Spleen (tissue), 11 donors: ENCODE measurements at regions not wholly inside any gene's neighbourhood (a gene's known extent, or its start where the extent isn't known, plus 50 kb on each side); places are given as distances from the start of the nearest gene placed in this dataset.
A peak's percentile ranks its signal among the peaks of the same experiment; 100 is the strongest.

Experiments
- DNase-seq: peaks from one replicate; pipeline ENCODE4 v3.0.0-alpha.2; 2020
- H3K27ac ChIP-seq, 8 donors: fragments of 200-600 bp; sonication (generic) in 7 of 8; 1 replicate in 4 of 8; 2 replicates in 4 of 8; pipeline versions ENCODE4 v1.5.0 to v1.8.0; 2016 to 2021; ENCODE audit warnings: inconsistent platforms in 4 of 8, mild to moderate bottlenecking in 4 of 8, moderate library complexity in 1 of 8
- H3K27me3 ChIP-seq, 7 donors: fragments of 200-600 bp; sonication (generic) in 6 of 7; replicated peaks in 1 of 7; 1 replicate in 4 of 7; 2 replicates in 3 of 7; pipeline versions ENCODE4 v1.5.0 to v1.8.0; 2016 to 2021; ENCODE audit warnings: inconsistent platforms in 3 of 7, mild to moderate bottlenecking in 1 of 7
- H3K36me3 ChIP-seq, 6 donors: fragments of 200-600 bp; sonication (generic) in 5 of 6; 1 replicate in 4 of 6; 2 replicates in 2 of 6; pipeline versions ENCODE4 v1.5.0 to v1.8.0; 2016 to 2021; ENCODE audit warnings: inconsistent platforms in 2 of 6
- H3K4me1 ChIP-seq, 6 donors: fragments of 200-600 bp; sonication (generic) in 5 of 6; 1 replicate in 3 of 6; 2 replicates in 3 of 6; pipeline versions ENCODE4 v1.5.0 to v1.8.0; 2016 to 2021; ENCODE audit warnings: inconsistent platforms in 3 of 6
- H3K4me3 ChIP-seq, 8 donors: fragments of 200-600 bp; sonication (generic) in 7 of 8; 1 replicate in 4 of 8; 2 replicates in 4 of 8; pipeline versions ENCODE4 v1.5.0 to v1.8.0; 2016 to 2021; ENCODE audit warnings: inconsistent platforms in 4 of 8, mild to moderate bottlenecking in 4 of 8, moderate library complexity in 2 of 8
- H3K9me3 ChIP-seq, 8 donors: fragments of 200-600 bp; sonication (generic) in 7 of 8; 1 replicate in 4 of 8; 2 replicates in 4 of 8; pipeline versions ENCODE4 v1.5.0 to v1.8.0; 2016 to 2021; ENCODE audit warnings: inconsistent platforms in 4 of 8
- POLR2A ChIP-seq, 3 donors: fragments of 450-650 bp; IDR thresholded peaks; one replicate each; pipeline ENCODE4 v1.5.1; 2017; ENCODE audit warnings: antibody characterized with exemption in 3 of 3, mild to moderate bottlenecking in 1 of 3
- POLR2AphosphoS5 ChIP-seq, 3 donors: sonication (generic); formaldehyde crosslinking; IDR thresholded peaks; one replicate each; pipeline ENCODE4 v1.5.1; 2017; ENCODE audit warnings: antibody characterized with exemption in 3 of 3
- WGBS, 5 donors: extraction: QIAGEN DNeasy Blood & Tissue Kit in 3 of 5; methylation state at CpG; one replicate each; pipeline versions ENCODE4 v1.1.5 to v1.1.7; 2013 to 2018; 5-methylcytosine and 5-hydroxymethylcytosine counted together
- intact Hi-C: fragments of 100-400 bp; cut with DNase I; formaldehyde crosslinking; loops from one replicate; pipeline ENCODE4 v1.15.0; 2023; ENCODE audit warnings: low total_unique reads
- TF ChIP-seq, protein P1 (sequence below), 11 experiments: fragments of 200-600 bp in 7 of 11; fragments of 450-650 bp in 4 of 11; sonication (generic) in 4 of 11; IDR thresholded peaks in 8 of 11; conservative IDR thresholded peaks in 3 of 11; 1 replicate in 7 of 11; 2 replicates in 4 of 11; pipeline versions ENCODE4 v1.4.0 to v1.8.0; 2016 to 2021; ENCODE audit warnings: antibody characterized with exemption in 11 of 11, inconsistent platforms in 4 of 11, mild to moderate bottlenecking in 1 of 11
- donor health status: healthy with polysubstance abuse.
- donor health status: DM: no; HTN: no; CAD: no; lungs with moderate emphysema.
- donor health status: DM: no; HTN: no; CAD: no.
- donor health status: Bipolar disorder and iron deficiency.
- donor health status: healthy.
- donor health status: DM: no; HTN: no; CAD: no.
- donor health status: DM: yes; HTN: yes; CAD: no.

DNA sequence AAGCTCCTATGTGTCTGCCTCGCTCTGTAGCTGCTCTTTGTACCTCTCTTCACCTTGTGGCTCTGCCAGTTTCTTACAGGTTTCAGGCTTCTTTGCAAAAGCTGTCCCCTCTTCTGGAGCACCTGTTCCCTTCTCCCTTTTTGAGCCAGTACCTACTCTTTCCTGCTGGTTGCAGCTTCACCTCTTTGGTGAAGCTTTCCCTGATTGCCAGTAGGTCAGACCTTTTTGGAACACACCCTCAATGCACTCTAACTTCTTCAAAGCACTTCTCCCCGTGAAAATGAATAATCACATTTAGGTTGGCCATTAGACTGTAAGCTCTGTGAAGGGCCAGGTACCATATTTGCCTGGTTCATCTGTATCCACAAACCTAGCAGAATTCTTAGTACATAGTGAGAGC is 60.3 kb downstream of the BHLHE40 start:
- intact Hi-C loops = no loop called here
- Histone ChIP-seq H3K36me3 (no peaks in the 10 kb centered on the region), H3K4me1 (peaks cover 0 to 42% (median 7%) of the 10 kb centered on the region in 6 donors), H3K9me3 (no peaks in the 10 kb centered on the region), H3K27me3 (no peaks in the 10 kb centered on the region), H3K27ac (no peak overlapping the region), H3K4me3 (no peak overlapping the region)
- TF ChIP-seq, protein P1, sequence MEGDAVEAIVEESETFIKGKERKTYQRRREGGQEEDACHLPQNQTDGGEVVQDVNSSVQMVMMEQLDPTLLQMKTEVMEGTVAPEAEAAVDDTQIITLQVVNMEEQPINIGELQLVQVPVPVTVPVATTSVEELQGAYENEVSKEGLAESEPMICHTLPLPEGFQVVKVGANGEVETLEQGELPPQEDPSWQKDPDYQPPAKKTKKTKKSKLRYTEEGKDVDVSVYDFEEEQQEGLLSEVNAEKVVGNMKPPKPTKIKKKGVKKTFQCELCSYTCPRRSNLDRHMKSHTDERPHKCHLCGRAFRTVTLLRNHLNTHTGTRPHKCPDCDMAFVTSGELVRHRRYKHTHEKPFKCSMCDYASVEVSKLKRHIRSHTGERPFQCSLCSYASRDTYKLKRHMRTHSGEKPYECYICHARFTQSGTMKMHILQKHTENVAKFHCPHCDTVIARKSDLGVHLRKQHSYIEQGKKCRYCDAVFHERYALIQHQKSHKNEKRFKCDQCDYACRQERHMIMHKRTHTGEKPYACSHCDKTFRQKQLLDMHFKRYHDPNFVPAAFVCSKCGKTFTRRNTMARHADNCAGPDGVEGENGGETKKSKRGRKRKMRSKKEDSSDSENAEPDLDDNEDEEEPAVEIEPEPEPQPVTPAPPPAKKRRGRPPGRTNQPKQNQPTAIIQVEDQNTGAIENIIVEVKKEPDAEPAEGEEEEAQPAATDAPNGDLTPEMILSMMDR (IDR thresholded peaks at IDR 0.05 in 8 of 11, conservative IDR thresholded peaks at IDR 0.05 in 3 of 11) = no peak
- TF ChIP-seq POLR2A (IDR thresholded peaks at IDR 0.05) (no peak), POLR2AphosphoS5 (IDR thresholded peaks at IDR 0.05) (no peak)
- DNase-seq = no peak
- WGBS, 5 donors = 89 to 95% (median 91%) methylated on average over 2 of the region's 2 CpGs

GRCh38 chr3:5041315-5041714 is 62.1 kb downstream of the BHLHE40 start:
- intact Hi-C loops = no loop called here
- TF ChIP-seq POLR2AphosphoS5 (IDR thresholded peaks at IDR 0.05) = no peak
- TF ChIP-seq POLR2A (IDR thresholded peaks at IDR 0.05) = no peak
- TF ChIP-seq, protein P1 (IDR thresholded peaks at IDR 0.05 in 8 of 11, conservative IDR thresholded peaks at IDR 0.05 in 3 of 11) = no peak
- WGBS, 5 donors = 59 to 97% (median 73%) methylated on average over 4 of the region's 4 CpGs

DNA sequence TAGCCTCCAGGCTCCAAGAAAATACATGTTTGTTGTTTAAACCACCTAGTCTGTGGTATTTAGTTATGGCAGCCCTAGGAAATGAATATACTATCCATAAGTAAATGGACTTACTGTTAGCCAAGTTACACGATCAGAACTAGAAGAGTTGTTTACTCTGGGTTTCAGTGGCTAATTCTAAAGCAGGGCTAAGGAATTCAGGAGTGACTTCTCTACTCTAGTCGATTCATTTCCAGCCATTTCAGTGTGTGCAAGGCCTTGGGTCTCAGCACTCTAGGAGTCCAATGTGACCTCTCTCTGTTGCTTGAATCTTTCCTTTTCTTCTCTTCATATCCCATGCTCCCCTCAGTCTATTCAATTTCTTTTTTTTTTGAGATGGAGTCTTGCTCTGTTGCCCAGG is 66.7 kb downstream of the BHLHE40 start:
- H3K27ac ChIP-seq = no peak overlapping the region
- no peak overlapping the region for H3K4me3 ChIP-seq
- intact Hi-C loops = no loop called here

More at GRCh38 chr3:5041315-5041714, 62.1 kb downstream of the BHLHE40 start:
- no peak overlapping the region for H3K4me3 ChIP-seq
- no peak overlapping the region for H3K27ac ChIP-seq
- H3K36me3 ChIP-seq = no peaks in the 10 kb centered on the region
- no peaks in the 10 kb centered on the region for H3K27me3 ChIP-seq
- H3K4me1 ChIP-seq = peaks cover 0 to 25% (median 5%) of the 10 kb centered on the region in 6 donors
- no peaks in the 10 kb centered on the region for H3K9me3 ChIP-seq
- peak; percentile 4 for DNase-seq

DNA sequence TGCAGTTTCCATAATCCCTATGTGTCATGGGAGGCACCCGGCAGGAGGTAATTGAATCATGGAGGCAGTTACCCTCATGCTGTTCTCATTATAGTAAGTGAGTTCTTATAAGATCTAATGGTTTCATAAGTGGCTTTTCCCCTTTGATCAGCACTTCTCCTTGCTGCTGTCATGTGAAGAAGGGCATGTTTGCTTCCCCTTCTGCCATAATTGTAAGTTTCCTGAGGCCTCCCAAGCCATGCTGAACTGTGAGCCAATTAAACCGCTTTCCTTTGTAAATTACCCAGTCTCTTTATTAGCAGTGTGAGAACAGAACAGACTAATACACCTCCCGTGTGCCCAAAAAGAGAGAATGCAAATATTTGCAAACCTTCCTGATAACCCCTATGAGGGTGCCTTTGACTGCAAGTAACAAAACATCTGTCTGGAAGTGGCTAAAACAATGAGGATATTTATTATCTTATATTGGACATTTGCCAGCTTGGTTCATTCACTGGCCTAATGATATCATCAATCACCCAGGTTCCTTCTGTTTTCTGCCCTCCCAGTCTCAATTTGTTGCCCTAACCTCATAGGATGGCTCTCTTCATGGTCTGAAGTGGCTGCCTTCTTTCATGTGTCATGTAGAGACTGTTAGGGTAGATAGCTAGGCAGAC is 68.7 kb downstream of the BHLHE40 start:
- H3K27me3 ChIP-seq = no peaks in the 10 kb centered on the region
- H3K9me3 ChIP-seq = peaks cover 0 to 13% (median 8%) of the 10 kb centered on the region in 8 donors
- no peak for DNase-seq
- no peak overlapping the region for H3K27ac ChIP-seq
- no peak overlapping the region for H3K4me3 ChIP-seq
- 81 to 88% (median 87%) methylated on average over 3 of the region's 3 CpGs for WGBS, 5 donors
- intact Hi-C loops = no loop called here
- TF ChIP-seq POLR2AphosphoS5 (IDR thresholded peaks at IDR 0.05) (no peak), POLR2A (IDR thresholded peaks at IDR 0.05) (no peak)
- TF ChIP-seq, protein P1 (IDR thresholded peaks at IDR 0.05 in 8 of 11, conservative IDR thresholded peaks at IDR 0.05 in 3 of 11) = no peak
- no peaks in the 10 kb centered on the region for H3K36me3 ChIP-seq
- no peaks in the 10 kb centered on the region for H3K4me1 ChIP-seq

More for the DNA sequence above, 66.7 kb downstream of the BHLHE40 start:
- no peak for TF ChIP-seq POLR2AphosphoS5 (IDR thresholded peaks at IDR 0.05)
- TF ChIP-seq, protein P1 (IDR thresholded peaks at IDR 0.05 in 8 of 11, conservative IDR thresholded peaks at IDR 0.05 in 3 of 11) = no peak
- no peak for TF ChIP-seq POLR2A (IDR thresholded peaks at IDR 0.05)
- Histone ChIP-seq H3K4me1 (no peaks in the 10 kb centered on the region), H3K36me3 (no peaks in the 10 kb centered on the region), H3K27me3 (no peaks in the 10 kb centered on the region), H3K9me3 (peaks cover 0 to 13% (median 8%) of the 10 kb centered on the region in 8 donors)
- 86 to 98% (median 89%) methylated on average over 2 of the region's 2 CpGs for WGBS, 5 donors
- DNase-seq = no peak
